Transverse colon (tissue), 4 donors: ENCODE measurements at regions not wholly inside any gene's neighbourhood (a gene's known extent, or its start where the extent isn't known, plus 50 kb on each side); places are given as distances from the start of the nearest gene placed in this dataset.

ENCODE experiments used
- EP300 ChIP-seq: sonication (generic); formaldehyde crosslinking; IDR thresholded peaks from one replicate; pipeline ENCODE4 v1.6.1; 2017; ENCODE audit warnings: antibody characterized with exemption, low read depth
- POLR2A ChIP-seq: fragments of 450-650 bp; IDR thresholded peaks from one replicate; pipeline ENCODE4 v1.6.1; 2016; ENCODE audit warnings: antibody characterized with exemption, mild to moderate bottlenecking, moderate library complexity
- POLR2AphosphoS5 ChIP-seq, 3 donors: sonication (generic); formaldehyde crosslinking; IDR thresholded peaks; one replicate each; pipeline ENCODE4 v1.6.1; 2016; ENCODE audit warnings: antibody characterized with exemption in 3 of 3
- TF ChIP-seq, protein P1 (sequence below), 5 experiments: fragments of 200-600 bp in 3 of 5; fragments of 450-650 bp in 2 of 5; sonication (generic) in 3 of 5; IDR thresholded peaks; 1 replicate in 2 of 5; 2 replicates in 3 of 5; pipeline ENCODE4 v1.5.1; 2016 to 2017; ENCODE audit warnings: antibody characterized with exemption in 5 of 5, inconsistent platforms in 3 of 5, mild to moderate bottlenecking in 2 of 5, moderate library complexity in 1 of 5

DNA sequence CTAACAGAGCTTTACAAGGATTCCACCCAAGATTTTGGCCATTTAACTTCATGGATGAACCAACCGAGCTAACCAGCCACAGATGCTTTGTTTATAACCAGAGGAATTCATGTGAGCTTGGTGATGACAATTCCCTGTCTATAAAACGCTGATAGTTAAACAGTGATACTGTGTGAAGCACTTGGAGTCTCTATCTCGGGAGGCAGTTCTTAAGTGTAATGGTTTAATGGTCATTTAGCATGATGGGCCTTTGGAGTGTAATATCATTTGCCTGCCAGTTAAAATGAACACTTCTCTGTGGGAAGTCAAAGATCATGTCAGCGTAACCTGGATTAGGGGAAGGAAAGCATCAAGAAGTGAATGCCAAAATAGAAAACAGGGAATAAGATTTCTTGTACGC is 368.6 kb upstream of the THRB start:
- TF ChIP-seq POLR2A (no peak), POLR2AphosphoS5 (IDR thresholded peaks at IDR 0.05) (no peak), EP300 (no peak)
- TF ChIP-seq, protein P1, sequence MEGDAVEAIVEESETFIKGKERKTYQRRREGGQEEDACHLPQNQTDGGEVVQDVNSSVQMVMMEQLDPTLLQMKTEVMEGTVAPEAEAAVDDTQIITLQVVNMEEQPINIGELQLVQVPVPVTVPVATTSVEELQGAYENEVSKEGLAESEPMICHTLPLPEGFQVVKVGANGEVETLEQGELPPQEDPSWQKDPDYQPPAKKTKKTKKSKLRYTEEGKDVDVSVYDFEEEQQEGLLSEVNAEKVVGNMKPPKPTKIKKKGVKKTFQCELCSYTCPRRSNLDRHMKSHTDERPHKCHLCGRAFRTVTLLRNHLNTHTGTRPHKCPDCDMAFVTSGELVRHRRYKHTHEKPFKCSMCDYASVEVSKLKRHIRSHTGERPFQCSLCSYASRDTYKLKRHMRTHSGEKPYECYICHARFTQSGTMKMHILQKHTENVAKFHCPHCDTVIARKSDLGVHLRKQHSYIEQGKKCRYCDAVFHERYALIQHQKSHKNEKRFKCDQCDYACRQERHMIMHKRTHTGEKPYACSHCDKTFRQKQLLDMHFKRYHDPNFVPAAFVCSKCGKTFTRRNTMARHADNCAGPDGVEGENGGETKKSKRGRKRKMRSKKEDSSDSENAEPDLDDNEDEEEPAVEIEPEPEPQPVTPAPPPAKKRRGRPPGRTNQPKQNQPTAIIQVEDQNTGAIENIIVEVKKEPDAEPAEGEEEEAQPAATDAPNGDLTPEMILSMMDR (IDR thresholded peaks at IDR 0.05), result no peak
